NCI-H2171 (cell line): ENCODE measurements at regions not wholly inside any gene's neighbourhood (a gene's known extent, or its start where the extent isn't known, plus 50 kb on each side); places are given as distances from the start of the nearest gene placed in this dataset.
"Not testable (repeated sequence)": the region's sequence is repeated elsewhere in the genome, so short reads cannot be mapped to it uniquely, and the experiment has no call there.

Experiments
- DNase-seq: peaks from one replicate; lab custom pipeline; 2025; lab: John Stamatoyannopoulos, UW

- no peak for DNase-seq
Measured at GRCh38 chr4:27360790-27361267, 500.2 kb downstream of the STIM2 start.

GRCh38 chr4:27364509-27364908 lies 503.9 kb downstream of the STIM2 start:
- no peak for DNase-seq

- DNase-seq: no peak
Measured at GRCh38 chr4:27366104-27366823, 505.6 kb downstream of the STIM2 start.

- DNase-seq: no peak
Measured at GRCh38 chr4:27368781-27369180, 508.1 kb downstream of the STIM2 start.

- no peak for DNase-seq
Measured at GRCh38 chr4:27381815-27382214, 521.2 kb downstream of the STIM2 start.

GRCh38 chr4:27387711-27388110 lies 527.1 kb downstream of the STIM2 start:
- no peak for DNase-seq

GRCh38 chr4:27397886-27398285 lies 537.2 kb downstream of the STIM2 start:
- DNase-seq: no peak

GRCh38 chr4:27398631-27399310 lies 538.1 kb downstream of the STIM2 start:
- DNase-seq: no peak

GRCh38 chr4:27407616-27408015 lies 547.0 kb downstream of the STIM2 start:
- DNase-seq: no peak

GRCh38 chr4:27412613-27413012 lies 552.0 kb downstream of the STIM2 start:
- DNase-seq: no peak

- DNase-seq: no peak
Measured at GRCh38 chr4:27414887-27415731, 554.5 kb downstream of the STIM2 start.

GRCh38 chr4:27428661-27429060 lies 568.0 kb downstream of the STIM2 start:
- no peak for DNase-seq

- peak; percentile 0 for DNase-seq
Measured at GRCh38 chr4:27429364-27429871, 568.8 kb downstream of the STIM2 start.

GRCh38 chr4:27442146-27442545 lies 581.5 kb downstream of the STIM2 start:
- DNase-seq: no peak

- not testable (repeated sequence) for DNase-seq
Measured at GRCh38 chr4:27442661-27443060, 582.0 kb downstream of the STIM2 start.

GRCh38 chr4:27463816-27464215 lies 603.2 kb downstream of the STIM2 start:
- DNase-seq: no peak

- no peak for DNase-seq
Measured at GRCh38 chr4:27467351-27467750, 606.7 kb downstream of the STIM2 start.

- DNase-seq: no peak
Measured at GRCh38 chr4:27472364-27472763, 611.7 kb downstream of the STIM2 start.

GRCh38 chr4:27474691-27475090 lies 614.0 kb downstream of the STIM2 start:
- DNase-seq: no peak

- DNase-seq: no peak
Measured at GRCh38 chr4:27484216-27484615, 623.6 kb downstream of the STIM2 start.

GRCh38 chr4:27490315-27490714 lies 629.7 kb downstream of the STIM2 start:
- DNase-seq: no peak

- DNase-seq: no peak
Measured at GRCh38 chr4:27490766-27491165, 630.1 kb downstream of the STIM2 start.
